NCI-H146 (cell line): ENCODE measurements at regions not wholly inside any gene's neighbourhood (a gene's known extent, or its start where the extent isn't known, plus 50 kb on each side); places are given as distances from the start of the nearest gene placed in this dataset.

Experiments used
- DNase-seq: peaks from one replicate; lab custom pipeline; 2025; lab: John Stamatoyannopoulos, UW

DNA sequence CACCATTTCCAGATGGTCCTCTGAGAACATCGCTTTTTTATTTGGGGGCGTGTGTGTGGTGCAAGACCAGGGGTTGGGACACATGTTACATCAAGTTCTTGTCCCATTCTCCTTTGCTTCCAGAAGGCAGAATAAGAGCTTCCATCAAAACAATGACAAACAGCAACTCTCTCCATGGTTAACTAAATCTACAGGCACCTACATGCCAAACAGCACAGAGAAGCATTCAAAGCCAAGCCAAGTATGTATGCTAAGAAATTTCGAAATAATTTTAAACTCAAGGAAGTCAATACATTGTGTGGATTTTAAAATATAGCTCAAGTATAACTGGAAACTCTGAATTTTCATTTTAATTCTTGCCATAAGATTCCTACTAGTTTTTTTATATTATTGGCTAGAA, 105.6 kb downstream of the SEC61B start:
- DNase-seq, result no peak

DNA sequence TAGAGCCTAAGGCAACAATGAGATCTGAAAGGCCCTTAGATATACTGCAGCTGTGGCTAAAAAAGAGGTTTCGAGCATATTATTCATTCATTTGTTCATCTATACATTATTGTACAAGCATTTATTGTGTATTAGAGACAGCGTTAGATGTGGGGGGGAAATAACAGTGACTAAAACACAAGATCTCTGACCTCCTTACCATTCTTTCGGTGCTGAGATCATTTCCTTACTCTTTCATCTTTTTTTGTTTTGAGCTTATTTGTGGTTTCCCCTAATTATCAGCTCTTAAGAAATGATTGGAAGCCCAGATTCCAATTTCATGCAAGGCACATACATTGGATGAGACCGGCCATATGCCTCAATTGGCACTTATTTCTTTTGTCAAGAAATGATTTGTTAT, 113.2 kb downstream of the SEC61B start:
- DNase-seq, result no peak

DNA sequence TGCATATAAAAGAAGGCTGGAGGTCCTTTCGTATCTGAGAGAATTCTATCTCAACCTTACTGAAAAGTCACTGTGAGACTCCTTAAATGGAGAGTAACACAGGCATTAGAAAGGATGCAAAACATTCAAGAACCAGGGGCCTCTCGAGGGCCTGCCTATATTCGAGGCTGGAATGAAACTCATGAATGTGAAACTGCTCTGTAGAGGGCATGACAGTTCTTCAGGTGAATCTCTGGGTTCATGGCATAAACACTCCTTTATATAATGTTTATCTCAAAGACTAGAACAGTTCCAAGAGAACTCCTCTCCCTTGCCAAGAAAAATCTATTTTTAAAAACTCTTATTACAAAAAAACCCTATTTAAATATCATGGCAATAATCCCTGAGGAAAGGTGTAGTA, 113.9 kb downstream of the SEC61B start:
- DNase-seq, result peak; percentile 1

DNA sequence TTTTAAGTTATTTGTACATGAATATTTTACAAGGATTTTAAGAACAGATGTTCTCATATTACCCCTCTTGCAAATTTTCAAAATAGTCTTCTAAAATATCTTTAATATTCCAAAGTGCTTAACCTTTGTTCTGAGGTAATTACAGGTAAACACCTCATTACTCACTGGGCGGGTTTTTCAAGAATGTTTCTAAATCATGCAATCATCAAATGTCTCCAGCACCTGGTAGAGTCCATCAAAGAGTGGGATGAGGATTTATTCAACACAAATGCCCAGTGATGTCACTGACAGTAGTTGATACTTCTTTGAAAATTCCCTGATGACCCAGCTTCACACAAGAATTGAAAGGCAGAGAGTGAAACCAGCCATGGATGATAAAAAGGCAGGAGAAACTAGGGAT, 114.4 kb downstream of the SEC61B start:
- DNase-seq, result peak; percentile 21

DNA sequence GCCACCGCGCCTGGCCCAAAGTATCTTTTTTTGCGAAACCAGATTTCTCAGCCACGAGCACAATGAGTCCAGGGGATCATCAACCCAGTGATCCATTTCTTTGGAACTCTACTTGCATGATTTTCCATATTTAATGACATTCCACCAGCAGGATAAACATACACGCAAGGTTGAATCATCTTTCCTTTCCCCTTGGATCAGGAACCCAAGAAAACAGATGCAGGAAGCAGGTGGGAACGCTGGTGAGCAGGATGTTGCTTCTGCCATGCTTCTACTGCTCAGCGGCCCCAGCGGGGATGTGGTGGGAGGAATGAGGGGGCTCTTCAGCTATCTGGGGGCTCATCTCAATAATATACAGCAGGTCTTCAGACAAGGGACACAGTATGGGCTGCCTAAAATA, 118.2 kb downstream of the SEC61B start:
- DNase-seq, result no peak

DNA sequence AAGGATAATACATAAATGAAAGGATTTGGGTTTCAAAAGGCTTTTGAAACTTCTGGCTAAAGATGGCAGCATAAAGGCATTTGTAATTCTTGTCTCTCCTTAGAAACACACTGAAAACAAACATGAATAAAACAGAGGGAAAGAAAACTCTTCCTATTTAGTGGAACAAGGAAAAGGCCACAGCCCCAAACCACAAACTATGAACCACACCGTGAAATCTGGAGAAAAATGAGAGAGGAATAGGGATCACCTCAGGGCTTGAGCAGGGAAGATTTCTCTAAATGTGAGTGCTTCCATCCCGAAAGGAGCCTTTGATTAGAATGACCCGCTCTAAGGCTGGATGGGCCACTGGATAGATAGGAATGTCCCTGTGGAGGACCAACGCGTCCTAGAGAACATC, 119.6 kb downstream of the SEC61B start:
- DNase-seq, result no peak

DNA sequence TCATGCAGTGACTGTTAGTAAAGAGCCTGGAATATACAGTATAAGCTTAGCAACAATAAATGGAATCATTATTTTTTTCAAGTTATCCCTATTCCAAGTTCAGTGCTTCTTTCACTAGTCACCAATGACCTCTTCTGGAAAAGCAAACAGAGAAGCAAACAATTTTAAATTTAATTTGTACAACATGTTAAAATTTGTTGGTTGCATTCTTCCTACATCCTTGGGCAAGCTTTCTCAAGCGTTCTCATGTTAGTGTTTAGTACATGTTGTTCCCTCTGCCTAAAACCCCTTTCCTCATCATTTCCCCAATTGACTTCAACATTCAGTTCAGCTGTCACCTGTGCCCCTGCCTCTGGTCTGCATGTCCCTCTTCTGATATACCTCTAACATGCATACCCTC, 123.4 kb downstream of the SEC61B start:
- no peak for DNase-seq

DNA sequence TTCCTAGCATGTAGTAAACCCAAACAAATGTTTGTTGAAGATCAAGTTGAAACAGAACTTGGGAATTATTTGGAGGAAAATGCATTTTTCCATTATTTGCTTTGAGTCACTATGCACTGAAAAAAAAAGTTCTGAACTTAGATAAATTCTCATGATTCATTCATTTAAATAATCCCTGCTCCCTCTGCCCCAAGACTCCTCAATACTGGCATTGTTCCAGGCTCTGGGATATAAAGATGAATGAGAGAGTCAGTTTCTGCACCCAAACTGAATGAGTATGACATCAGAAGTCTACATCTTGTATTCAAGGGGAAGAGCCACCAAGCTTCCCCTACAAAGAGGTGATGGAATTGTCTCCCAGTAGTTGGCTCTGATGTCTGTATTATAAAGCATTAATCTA, 123.9 kb downstream of the SEC61B start:
- no peak for DNase-seq

DNA sequence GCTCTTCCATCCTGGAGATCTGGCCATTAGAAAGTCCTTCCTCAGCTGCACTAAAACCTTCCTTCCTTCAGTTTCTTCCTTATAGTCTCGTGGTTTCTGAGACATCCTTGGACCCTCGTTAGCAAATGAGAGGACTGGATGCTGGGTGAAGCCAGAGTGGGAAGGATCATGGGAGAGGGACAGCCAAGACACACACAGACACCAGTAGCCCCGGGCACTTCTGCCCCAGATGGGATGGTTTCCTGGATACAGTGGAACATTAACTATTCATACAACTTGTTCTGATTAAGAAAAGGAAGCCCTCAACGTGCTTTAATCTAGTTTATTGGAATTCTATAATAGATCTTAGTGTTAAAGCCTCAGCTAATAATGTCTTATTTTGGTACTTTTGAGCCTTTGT, 125.5 kb downstream of the SEC61B start:
- DNase-seq, result no peak

DNA sequence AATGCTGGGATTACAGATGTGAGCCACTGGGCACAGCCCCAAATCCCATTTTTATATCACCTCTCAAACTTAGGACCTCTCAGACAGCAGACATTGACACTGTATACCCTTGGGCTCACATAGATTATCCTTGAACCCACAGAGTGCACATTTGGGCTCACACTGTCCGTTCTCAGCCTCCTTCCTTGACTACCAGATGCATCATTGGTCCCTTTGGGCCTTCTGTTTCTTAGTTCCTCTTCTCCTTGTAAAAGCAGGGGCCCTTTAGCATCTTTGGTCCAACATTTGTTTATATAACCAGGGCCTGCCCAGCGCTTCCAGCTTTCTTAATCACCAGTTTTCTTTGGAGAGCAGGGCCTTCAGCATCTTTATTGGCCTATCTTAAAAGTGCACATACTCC, 126.2 kb downstream of the SEC61B start:
- DNase-seq, result no peak

DNA sequence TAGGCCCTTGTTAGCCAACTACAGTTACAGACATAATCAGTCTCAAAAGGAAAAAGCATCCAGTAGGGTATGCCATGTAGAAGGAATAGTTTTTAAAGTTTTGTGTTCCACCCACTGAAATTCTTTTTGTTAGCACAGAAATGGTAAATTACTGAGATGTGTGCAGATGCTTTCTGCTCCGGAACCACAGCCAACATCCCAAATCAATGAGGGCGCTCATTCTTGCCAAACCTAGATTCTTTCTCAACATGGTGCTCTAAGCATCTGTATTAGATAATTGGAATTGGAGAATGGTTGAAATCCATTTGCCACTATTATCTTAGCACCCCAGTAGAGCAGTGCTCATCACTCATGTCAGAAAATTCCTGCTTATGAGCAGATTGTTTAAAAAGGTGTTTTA, 127.8 kb downstream of the SEC61B start:
- no peak for DNase-seq

DNA sequence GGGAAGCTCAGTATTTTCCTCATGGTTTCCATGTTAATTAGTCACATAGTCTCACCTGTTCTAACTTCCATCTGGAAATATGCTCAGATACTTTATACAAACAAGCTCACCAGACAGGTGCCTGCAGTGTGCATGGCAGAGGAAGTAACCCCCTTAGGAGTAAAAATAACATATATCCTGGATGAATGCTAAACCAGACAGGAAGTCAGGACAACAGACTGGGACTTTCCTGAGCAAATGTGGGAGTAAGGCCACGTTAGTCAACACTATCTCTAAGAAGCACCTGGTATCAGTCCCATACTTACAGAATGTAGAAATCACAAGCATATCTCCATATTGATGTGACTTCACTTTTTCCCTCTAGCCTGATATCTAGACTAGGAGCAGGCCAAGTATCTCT, 128.4 kb downstream of the SEC61B start:
- DNase-seq, result no peak

DNA sequence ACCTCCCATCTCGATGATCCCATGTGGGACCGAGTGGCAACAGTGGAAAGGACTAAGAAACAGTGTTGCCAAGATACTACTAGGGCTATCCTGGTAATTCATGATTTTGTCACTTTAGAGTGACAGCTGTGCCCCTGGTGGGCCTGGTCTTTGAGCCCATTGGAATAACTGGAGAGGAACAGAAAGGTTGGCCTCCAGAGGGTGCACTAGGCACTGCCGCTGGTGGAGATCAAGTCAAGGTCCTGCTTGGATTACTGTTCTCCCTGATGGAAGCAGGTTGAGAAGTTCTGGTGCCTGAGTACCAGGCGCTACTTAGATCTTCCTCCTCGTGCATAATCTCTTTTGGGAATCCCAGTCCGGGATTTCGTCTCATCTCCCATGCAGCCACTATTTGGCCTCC, 129.6 kb downstream of the SEC61B start:
- DNase-seq, result no peak

DNA sequence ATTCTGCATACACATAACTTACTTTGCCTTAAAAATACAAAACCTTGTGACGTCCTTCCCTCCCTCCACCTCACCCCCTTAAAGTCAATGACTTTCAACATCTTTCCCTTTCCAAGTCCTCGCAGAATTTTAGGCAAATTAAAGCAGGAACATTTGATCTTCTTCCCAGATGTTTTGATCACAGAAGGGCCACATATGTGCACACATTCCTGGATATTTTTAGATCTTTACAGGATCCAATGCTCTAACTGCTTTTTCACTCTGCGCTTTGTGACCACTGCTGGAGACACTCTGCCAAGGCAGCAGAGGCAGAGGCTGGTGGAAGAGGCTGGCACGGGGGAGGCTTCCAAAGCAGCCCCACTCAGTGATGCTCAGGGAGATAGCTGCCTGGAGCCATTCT, 130.7 kb downstream of the SEC61B start:
- no peak for DNase-seq

DNA sequence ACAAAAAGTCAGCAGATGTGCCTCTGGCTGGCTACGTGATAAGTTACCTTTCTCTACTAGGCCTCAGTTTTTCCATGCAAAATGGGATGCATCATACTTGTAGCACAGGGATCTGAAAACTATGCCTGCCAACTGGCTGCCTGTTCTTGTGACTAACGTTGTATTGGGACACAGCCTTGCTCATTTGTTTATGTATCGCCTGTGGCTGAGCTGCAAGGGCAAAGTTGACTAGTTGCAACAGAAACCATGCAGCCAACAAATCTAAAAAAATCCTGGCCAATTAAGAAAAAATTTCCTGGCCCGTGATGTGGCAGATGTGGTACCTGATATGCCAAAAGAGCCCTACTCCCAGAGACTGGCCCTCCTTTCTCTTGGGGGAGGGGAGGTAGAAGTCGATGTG, 131.3 kb downstream of the SEC61B start:
- no peak for DNase-seq

DNA sequence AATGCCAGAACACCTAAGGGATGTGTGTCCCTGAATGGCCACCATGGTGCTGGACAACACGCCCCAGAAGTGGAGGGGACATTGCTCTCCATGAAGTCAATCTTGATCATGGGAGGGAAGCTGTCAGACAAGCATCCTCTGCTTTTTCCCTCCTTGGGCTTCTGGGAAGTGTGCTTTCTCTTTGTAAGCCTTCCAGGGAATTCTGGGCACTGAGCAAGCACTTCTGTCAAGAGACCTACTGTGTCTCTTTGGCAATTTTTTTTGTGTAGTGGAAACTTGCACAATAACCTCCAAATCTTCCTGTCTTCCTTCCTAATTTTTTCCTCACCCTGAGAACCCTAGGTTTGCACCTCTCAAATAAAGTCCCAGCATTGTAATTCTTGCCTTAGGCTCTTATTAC, 132.0 kb downstream of the SEC61B start:
- no peak for DNase-seq

DNA sequence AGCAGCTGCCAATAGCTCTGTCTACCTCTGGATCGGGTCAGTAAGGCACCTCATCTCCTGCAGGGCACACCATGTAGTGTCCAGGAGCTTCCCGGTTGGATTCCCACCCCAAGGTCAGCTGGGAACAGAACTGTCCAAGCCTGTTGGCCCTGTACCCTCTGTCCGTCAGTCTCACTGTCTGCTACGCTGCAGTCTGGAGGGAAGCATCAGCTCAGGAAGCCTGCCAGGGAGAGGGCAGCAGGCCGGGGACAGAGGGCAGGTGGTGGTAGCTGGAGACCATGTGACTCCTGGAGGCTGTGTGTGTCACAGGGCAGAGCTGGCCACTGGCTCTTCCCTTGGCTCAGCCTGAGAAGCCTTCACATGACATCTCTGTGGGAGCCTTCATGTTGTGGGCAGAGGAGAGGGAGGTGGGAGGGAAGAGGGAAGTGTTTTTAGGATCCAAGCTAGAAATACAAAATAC, 134.5 kb downstream of the SEC61B start:
- peak; percentile 17 for DNase-seq

DNA sequence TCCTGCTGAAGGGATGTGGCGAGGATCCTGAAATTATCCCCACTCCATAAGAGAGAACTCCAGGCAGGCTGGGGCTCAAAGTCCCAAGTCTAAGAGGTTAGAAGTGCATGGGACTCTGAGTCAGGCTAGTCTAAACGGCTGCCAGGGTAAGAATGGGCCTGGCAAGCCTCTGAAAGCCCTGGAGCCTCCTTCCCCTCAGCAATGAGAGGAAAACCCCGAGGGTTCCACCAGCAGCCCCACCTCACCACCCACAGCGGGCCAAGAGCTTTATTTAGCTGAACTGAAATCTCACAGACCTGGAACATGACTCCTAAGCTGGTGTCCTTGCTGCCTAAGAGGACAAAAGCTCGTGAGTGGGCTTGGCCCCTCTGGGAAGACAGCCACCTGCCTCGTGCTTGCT, 135.5 kb downstream of the SEC61B start:
- no peak for DNase-seq

DNA sequence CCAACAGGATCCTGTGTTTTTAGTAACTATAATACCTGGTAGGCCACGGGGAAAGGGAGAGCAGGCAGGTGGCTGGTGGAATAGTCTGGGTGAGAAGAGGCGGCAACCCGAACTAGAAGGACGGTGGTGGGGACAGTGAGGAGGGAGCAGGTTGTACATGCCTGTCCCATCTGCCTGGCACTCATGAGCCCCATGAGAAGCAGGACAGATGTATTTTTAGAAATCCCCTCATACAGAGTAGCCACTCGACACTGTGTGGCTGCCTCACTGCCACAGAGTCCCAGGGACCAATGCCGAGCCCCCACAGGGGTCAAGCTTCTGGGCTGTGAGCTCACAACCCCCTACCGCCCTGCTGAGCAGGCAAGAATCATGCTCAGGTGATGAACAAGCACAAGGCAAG, 136.6 kb downstream of the SEC61B start:
- no peak for DNase-seq

DNA sequence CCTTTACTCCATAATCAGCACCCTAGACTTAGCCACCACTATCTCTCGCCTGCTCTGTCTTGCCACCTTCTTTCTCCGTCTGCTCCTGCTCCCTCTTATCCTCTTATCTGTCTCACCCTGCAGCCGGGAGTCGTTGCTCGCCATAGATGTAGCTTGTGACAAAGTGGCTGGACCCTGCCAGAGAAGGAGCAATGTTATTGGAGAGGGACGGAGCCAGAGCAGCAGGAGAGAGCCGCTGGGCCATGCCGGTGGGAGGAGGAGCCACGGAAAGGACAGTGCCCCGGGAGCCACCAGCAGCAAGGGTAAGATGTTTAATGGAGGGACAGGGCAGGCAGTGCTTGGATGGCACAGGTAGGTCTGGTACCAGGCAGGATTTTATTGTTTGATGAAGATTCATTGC, 137.3 kb downstream of the SEC61B start:
- DNase-seq, result no peak

DNA sequence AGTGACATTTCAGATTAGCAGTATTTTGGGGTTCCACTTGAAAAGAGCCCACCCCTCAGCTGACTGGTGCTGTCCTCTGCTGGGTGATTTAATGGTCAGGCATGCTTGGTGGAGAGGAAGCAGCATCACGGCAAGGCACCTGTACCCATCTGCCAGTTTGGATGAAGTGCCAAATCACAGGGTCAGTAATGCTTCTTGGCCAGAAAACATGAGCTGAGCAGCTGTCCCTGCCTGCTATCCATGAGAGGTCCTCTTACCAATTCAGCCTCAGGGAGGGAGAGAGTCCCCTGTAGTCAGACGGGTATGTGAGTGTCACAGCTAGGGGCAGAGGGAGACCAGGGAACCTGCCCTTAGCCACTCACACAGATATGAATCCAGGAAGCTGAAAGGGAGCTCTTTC, 137.9 kb downstream of the SEC61B start:
- DNase-seq, result peak; percentile 14

DNA sequence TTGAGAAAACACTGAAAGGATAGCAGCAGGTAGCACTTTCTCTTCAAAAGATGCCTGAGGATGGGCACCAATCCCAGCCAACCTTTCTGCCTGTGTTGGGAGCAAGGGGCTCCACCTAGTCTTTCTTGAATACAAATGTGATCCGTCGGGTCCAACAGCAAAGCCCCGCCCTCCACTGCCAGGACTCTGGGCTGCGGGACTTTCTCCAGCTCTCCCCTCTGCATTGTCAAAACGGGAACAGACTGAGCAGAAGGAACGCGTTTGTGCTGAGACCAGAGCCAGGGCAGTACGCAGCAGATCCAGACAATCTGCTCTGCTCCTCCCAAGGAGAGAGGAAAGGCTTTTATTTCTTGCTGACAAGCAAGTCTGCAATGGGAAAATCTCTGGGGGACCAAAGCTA, 139.7 kb downstream of the SEC61B start:
- no peak for DNase-seq

DNA sequence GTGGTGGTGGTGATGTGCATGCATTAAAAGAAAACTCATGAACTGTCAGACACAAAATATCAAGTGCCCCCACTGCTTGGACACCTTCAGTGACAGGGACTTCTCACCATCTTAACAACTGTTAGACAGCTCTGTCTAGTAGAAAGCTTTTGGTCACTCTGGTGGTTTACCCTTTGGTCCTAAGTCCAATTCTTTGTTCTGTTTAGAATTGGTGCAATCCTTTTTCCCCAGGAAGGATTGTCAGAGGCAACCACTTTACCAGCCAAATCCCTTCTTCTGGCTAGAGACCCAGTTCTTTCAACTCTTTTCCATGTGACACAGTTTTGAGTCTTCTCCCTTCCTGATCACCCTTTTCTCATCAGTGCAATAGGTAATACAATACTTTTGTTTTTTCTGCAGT, 140.2 kb downstream of the SEC61B start:
- DNase-seq, result no peak

DNA sequence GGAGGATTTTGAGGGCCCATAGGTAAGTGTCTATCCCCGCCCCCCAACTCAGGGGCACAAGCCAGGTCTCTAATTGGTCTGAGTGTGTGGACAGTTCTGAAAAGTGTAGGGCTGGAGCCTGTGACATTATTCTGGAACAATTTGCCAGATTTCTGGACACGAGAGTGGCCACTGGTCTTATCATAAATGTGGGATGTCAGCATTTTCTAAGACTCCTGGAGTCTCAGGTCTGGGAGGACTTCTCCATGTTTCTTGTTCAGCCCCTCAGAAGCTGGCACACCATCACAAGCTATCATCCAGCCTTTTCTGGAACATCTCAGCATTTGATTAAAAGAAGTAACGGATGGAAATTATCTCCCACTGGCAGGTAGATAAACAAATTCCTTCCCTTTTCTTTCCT, 141.4 kb downstream of the SEC61B start:
- no peak for DNase-seq

DNA sequence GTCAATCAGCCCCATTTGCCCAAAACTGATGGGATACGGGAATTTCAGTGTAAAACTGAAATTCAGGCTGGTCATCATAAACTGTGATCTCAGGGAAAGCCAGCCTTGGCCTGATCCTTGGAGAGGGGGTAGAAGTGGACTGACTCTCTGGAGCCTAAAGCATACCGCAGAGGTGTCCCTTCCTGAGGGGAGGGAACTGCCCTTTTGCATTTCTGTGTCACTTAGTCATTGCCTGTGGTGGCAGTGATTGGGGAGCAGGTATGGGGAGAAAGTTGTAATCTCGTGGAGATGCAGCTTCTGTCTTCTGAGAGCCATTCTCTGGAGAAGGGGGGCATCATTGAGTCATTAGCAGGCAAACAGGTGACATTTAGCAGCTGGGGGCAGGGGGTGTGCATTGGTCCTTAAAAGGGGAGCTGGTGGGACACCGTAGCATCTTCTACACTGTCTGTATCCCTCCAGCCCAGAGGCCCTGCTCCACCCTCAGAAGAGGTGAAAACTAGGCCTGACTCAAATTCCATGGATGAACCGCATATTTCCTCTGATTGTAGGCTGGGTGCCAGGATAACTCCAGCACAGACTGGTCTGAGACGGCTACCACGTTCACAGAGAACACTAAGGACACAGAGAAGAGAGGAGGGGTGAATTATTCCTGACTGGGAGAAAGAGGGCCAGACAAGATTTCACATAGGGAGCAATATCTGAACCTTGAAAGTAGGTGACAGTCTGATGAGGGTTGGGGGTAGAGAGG, 143.3 kb downstream of the SEC61B start:
- no peak for DNase-seq
